ENCODE measurements at regions not wholly inside any gene's neighbourhood (a gene's known extent, or its start where the extent isn't known, plus 50 kb on each side); places are given as distances from the start of the nearest gene placed in this dataset.

- intact Hi-C loops (cut with DNase I) = no loop called here
- no peaks in the 10 kb centered on the region for H3K36me3 ChIP-seq
- H3K4me3 ChIP-seq = no peak overlapping the region
- peaks cover 0 to 4% (median 0%) of the 10 kb centered on the region in 4 donors for H3K27me3 ChIP-seq
- no peak overlapping the region for H3K27ac ChIP-seq (replicated peaks in 1 of 4)
- H3K9me3 ChIP-seq = peaks cover 0 to 3% (median 0%) of the 10 kb centered on the region in 4 donors
- no peak for DNase-seq (ENCODE audit: extremely low spot score)
- H3K4me1 ChIP-seq = no peaks in the 10 kb centered on the region
- TF ChIP-seq POLR2A (IDR thresholded peaks at IDR 0.05; ENCODE audit: low read depth) = no peak
- no peak for TF ChIP-seq EP300 (IDR thresholded peaks at IDR 0.05)
- TF ChIP-seq, protein P1, sequence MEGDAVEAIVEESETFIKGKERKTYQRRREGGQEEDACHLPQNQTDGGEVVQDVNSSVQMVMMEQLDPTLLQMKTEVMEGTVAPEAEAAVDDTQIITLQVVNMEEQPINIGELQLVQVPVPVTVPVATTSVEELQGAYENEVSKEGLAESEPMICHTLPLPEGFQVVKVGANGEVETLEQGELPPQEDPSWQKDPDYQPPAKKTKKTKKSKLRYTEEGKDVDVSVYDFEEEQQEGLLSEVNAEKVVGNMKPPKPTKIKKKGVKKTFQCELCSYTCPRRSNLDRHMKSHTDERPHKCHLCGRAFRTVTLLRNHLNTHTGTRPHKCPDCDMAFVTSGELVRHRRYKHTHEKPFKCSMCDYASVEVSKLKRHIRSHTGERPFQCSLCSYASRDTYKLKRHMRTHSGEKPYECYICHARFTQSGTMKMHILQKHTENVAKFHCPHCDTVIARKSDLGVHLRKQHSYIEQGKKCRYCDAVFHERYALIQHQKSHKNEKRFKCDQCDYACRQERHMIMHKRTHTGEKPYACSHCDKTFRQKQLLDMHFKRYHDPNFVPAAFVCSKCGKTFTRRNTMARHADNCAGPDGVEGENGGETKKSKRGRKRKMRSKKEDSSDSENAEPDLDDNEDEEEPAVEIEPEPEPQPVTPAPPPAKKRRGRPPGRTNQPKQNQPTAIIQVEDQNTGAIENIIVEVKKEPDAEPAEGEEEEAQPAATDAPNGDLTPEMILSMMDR (IDR thresholded peaks at IDR 0.05) = no peak
- no peak for TF ChIP-seq POLR2AphosphoS5 (IDR thresholded peaks at IDR 0.05)
- WGBS = 90% methylated on average over 4 of the region's 4 CpGs
These were observed 1571.6 kb downstream of the AACS start for GRCh38 chr12:126636821-126637220.

DNA sequence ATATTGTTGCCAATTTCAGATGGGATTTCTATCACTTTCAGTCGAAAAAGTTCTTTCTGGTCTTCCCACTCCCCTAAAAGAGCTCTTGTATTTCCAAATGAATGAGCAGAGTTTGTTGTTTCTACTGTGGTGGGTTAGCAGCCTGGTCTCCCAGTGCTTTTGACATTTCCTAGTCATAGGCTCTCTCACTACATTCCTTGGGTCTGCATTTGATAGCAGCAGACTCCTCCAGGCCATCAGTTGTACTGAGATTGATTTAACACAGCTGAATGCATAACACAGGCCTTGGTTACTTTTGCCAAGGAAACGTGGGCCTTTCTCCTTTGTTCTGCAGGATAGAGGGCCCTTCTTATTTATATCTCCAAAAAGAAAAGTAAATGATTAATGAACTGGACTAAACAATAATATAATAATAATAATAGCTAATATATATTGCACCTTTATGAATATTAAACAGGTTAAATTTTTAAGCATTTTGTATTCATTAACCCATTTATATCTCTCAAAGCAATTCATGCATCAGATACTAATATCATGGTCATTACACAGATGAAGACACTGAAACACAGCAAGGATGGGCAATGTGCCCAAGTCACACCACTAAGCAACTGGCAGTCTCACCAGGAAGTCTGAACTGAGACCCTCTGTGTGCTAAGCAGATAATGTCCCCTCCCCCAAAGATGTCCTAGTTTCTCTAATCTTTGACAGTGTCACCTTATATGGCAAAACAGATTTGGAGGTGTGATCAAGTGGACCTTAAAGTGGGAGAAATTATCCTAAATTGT lies 1579.2 kb downstream of the AACS start:
- intact Hi-C loops (cut with DNase I) = no loop called here
- no peak for TF ChIP-seq POLR2AphosphoS5 (IDR thresholded peaks at IDR 0.05)
- no peak for TF ChIP-seq POLR2A (IDR thresholded peaks at IDR 0.05; ENCODE audit: low read depth)
- TF ChIP-seq EP300 (IDR thresholded peaks at IDR 0.05) = no peak
- TF ChIP-seq, protein P1 (IDR thresholded peaks at IDR 0.05) = no peak

DNA sequence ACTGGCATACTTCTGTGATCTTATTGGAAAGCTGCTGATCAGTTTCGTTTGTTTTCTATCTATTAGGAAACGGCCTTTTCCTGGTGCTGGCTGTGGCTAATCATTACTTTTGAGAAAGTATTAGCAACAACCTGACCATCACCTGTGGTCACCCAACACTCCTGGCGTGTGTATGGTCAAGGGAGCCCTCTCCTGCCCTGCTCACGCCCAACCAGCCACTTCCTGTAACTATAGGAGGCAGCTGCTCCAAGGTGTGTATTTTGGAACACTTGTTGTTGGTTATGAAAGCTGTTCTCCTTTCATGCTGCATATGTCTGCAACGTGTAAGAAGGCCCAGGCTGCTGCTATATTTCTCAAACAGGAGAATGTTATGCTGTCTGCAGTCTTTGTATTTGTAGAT lies 1582.8 kb downstream of the AACS start:
- Histone ChIP-seq H3K36me3 (no peaks in the 10 kb centered on the region), H3K27ac (replicated peaks in 1 of 4) (no peak overlapping the region), H3K4me1 (no peaks in the 10 kb centered on the region), H3K4me3 (no peak overlapping the region), H3K27me3 (no peaks in the 10 kb centered on the region), H3K9me3 (no peaks in the 10 kb centered on the region)
- TF ChIP-seq EP300 (IDR thresholded peaks at IDR 0.05) = no peak
- TF ChIP-seq, protein P1 (IDR thresholded peaks at IDR 0.05) = no peak
- no peak for TF ChIP-seq POLR2AphosphoS5 (IDR thresholded peaks at IDR 0.05)
- no peak for TF ChIP-seq POLR2A (IDR thresholded peaks at IDR 0.05; ENCODE audit: low read depth)
- WGBS = 76% methylated on average over 5 of the region's 5 CpGs
- DNase-seq (ENCODE audit: extremely low spot score) = no peak
- intact Hi-C loops (cut with DNase I) = no loop called here

More for the DNA sequence above, 1579.2 kb downstream of the AACS start:
- Histone ChIP-seq H3K4me1 (no peaks in the 10 kb centered on the region), H3K27me3 (no peaks in the 10 kb centered on the region), H3K9me3 (peaks cover 0 to 4% (median 0%) of the 10 kb centered on the region in 4 donors), H3K4me3 (no peak overlapping the region), H3K27ac (replicated peaks in 1 of 4) (no peak overlapping the region), H3K36me3 (no peaks in the 10 kb centered on the region)
- DNase-seq (ENCODE audit: extremely low spot score) = no peak
- 53% methylated on average over 2 of the region's 2 CpGs for WGBS

GRCh38 chr12:126651133-126651532 lies 1585.9 kb downstream of the AACS start:
- TF ChIP-seq EP300 (IDR thresholded peaks at IDR 0.05) (no peak), POLR2AphosphoS5 (IDR thresholded peaks at IDR 0.05) (no peak), POLR2A (IDR thresholded peaks at IDR 0.05; ENCODE audit: low read depth) (no peak)
- TF ChIP-seq, protein P1 (IDR thresholded peaks at IDR 0.05) = no peak
- no peaks in the 10 kb centered on the region for H3K4me1 ChIP-seq
- H3K9me3 ChIP-seq = no peaks in the 10 kb centered on the region
- no peaks in the 10 kb centered on the region for H3K36me3 ChIP-seq
- WGBS = 82% methylated on average over 5 of the region's 5 CpGs
- intact Hi-C loops (cut with DNase I) = no loop called here
- DNase-seq (ENCODE audit: extremely low spot score) = no peak
- H3K27me3 ChIP-seq = no peaks in the 10 kb centered on the region
- no peak overlapping the region for H3K4me3 ChIP-seq
- H3K27ac ChIP-seq (replicated peaks in 1 of 4) = no peak overlapping the region
